ENCODE measurements at regions not wholly inside any gene's neighbourhood (a gene's known extent, or its start where the extent isn't known, plus 50 kb on each side); places are given as distances from the start of the nearest gene placed in this dataset.

- H3K4me1 ChIP-seq (ENCODE audit: low read length) = no peaks in the 10 kb centered on the region
- no peak overlapping the region for H3K4me3 ChIP-seq (ENCODE audit: low read length)
- DNase-seq = no peak
- H3K9me3 ChIP-seq (replicated peaks; ENCODE audit: insufficient read depth, low read length) = no peaks in the 10 kb centered on the region
- no peaks in the 10 kb centered on the region for H3K36me3 ChIP-seq (replicated peaks; ENCODE audit: insufficient read depth, low read length)
- H3K27me3 ChIP-seq (replicated peaks; ENCODE audit: insufficient read depth, low read length) = no peaks in the 10 kb centered on the region
- H3K4me2 ChIP-seq (ENCODE audit: low read depth, low read length) = no peak overlapping the region
- H3F3A ChIP-seq (ENCODE audit: insufficient read depth, low read length) = no peaks in the 10 kb centered on the region
- TF ChIP-seq EZH2 (optimal IDR thresholded peaks at IDR 0.05; ENCODE audit: low read depth, low read length) (no peak), CTCF (IDR thresholded peaks at IDR 0.05; ENCODE audit: low read length) (no peak), EZH2phosphoT487 (IDR thresholded peaks at IDR 0.05; ENCODE audit: low read length) (no peak)
- H4K20me1 ChIP-seq (ENCODE audit: insufficient read depth, low read length) = no peaks in the 10 kb centered on the region
- H3K79me2 ChIP-seq (ENCODE audit: low read length) = no peaks in the 10 kb centered on the region
- H3K9ac ChIP-seq (ENCODE audit: low read length) = no peak overlapping the region
- no peaks in the 10 kb centered on the region for H3K9me2 ChIP-seq (replicated peaks; ENCODE audit: insufficient read depth, low read length)
- no peak overlapping the region for H2AFZ ChIP-seq (ENCODE audit: low read length)
- no peak overlapping the region for H3K27ac ChIP-seq (ENCODE audit: low read length)
These were observed 56.8 kb upstream of the KLF12 start for GRCh38 chr13:74190999-74191398.

- no peak overlapping the region for H3K4me3 ChIP-seq (ENCODE audit: low read length)
- no peaks in the 10 kb centered on the region for H3K9me2 ChIP-seq (replicated peaks; ENCODE audit: insufficient read depth, low read length)
- H3K4me2 ChIP-seq (ENCODE audit: low read depth, low read length) = no peak overlapping the region
- H3K9ac ChIP-seq (ENCODE audit: low read length) = no peak overlapping the region
- H3F3A ChIP-seq (ENCODE audit: insufficient read depth, low read length) = no peaks in the 10 kb centered on the region
- H3K79me2 ChIP-seq (ENCODE audit: low read length) = no peaks in the 10 kb centered on the region
- no peaks in the 10 kb centered on the region for H3K27me3 ChIP-seq (replicated peaks; ENCODE audit: insufficient read depth, low read length)
- H2AFZ ChIP-seq (ENCODE audit: low read length) = no peak overlapping the region
- DNase-seq = no peak
- H4K20me1 ChIP-seq (ENCODE audit: insufficient read depth, low read length) = no peaks in the 10 kb centered on the region
- no peak overlapping the region for H3K27ac ChIP-seq (ENCODE audit: low read length)
- H3K9me3 ChIP-seq (replicated peaks; ENCODE audit: insufficient read depth, low read length) = no peaks in the 10 kb centered on the region
- H3K4me1 ChIP-seq (ENCODE audit: low read length) = no peaks in the 10 kb centered on the region
- no peaks in the 10 kb centered on the region for H3K36me3 ChIP-seq (replicated peaks; ENCODE audit: insufficient read depth, low read length)
- TF ChIP-seq CTCF (IDR thresholded peaks at IDR 0.05; ENCODE audit: low read length) (no peak), EZH2 (optimal IDR thresholded peaks at IDR 0.05; ENCODE audit: low read depth, low read length) (no peak), EZH2phosphoT487 (IDR thresholded peaks at IDR 0.05; ENCODE audit: low read length) (no peak)
These were observed 53.4 kb upstream of the KLF12 start for GRCh38 chr13:74187564-74187963.

- TF ChIP-seq EZH2phosphoT487 (IDR thresholded peaks at IDR 0.05; ENCODE audit: low read length) = no peak
- no peak for TF ChIP-seq CTCF (IDR thresholded peaks at IDR 0.05; ENCODE audit: low read length)
- no peak for TF ChIP-seq EZH2 (optimal IDR thresholded peaks at IDR 0.05; ENCODE audit: low read depth, low read length)
- Histone ChIP-seq H3K4me1 (ENCODE audit: low read length) (no peaks in the 10 kb centered on the region), H3K27me3 (replicated peaks; ENCODE audit: insufficient read depth, low read length) (no peaks in the 10 kb centered on the region), H3K9me3 (replicated peaks; ENCODE audit: insufficient read depth, low read length) (no peaks in the 10 kb centered on the region), H3K4me2 (ENCODE audit: low read depth, low read length) (no peak overlapping the region), H3K9ac (ENCODE audit: low read length) (no peak overlapping the region), H3K9me2 (replicated peaks; ENCODE audit: insufficient read depth, low read length) (no peaks in the 10 kb centered on the region), H2AFZ (ENCODE audit: low read length) (no peak overlapping the region), H3K27ac (ENCODE audit: low read length) (no peak overlapping the region), H3F3A (ENCODE audit: insufficient read depth, low read length) (no peaks in the 10 kb centered on the region), H3K79me2 (ENCODE audit: low read length) (no peaks in the 10 kb centered on the region), H4K20me1 (ENCODE audit: insufficient read depth, low read length) (no peaks in the 10 kb centered on the region), H3K4me3 (ENCODE audit: low read length) (no peak overlapping the region), H3K36me3 (replicated peaks; ENCODE audit: insufficient read depth, low read length) (no peaks in the 10 kb centered on the region)
- no peak for DNase-seq
These were observed 50.1 kb upstream of the KLF12 start for GRCh38 chr13:74184283-74184682.
